ENCODE measurements at regions not wholly inside any gene's neighbourhood (a gene's known extent, or its start where the extent isn't known, plus 50 kb on each side); places are given as distances from the start of the nearest gene placed in this dataset.

- H3K4me3 ChIP-seq (ENCODE audit: low read depth, low read length): no peak overlapping the region
- TF ChIP-seq CTCF (IDR thresholded peaks at IDR 0.05; ENCODE audit: borderline replicate concordance, insufficient read depth, low read depth, low read length): no peak
Observed at GRCh38 chr9:115230924-115231515, 113.1 kb upstream of the TNC start.

- H3K4me3 ChIP-seq (ENCODE audit: low read depth, low read length): no peak overlapping the region
- no peak for TF ChIP-seq CTCF (IDR thresholded peaks at IDR 0.05; ENCODE audit: borderline replicate concordance, insufficient read depth, low read depth, low read length)
Observed at GRCh38 chr9:115232181-115232774, 114.3 kb upstream of the TNC start.

GRCh38 chr9:115234094-115234493 is 116.1 kb upstream of the TNC start:
- no peak overlapping the region for H3K4me3 ChIP-seq (ENCODE audit: low read depth, low read length)

GRCh38 chr9:115235221-115235620 is 117.3 kb upstream of the TNC start:
- no peak for TF ChIP-seq CTCF (IDR thresholded peaks at IDR 0.05; ENCODE audit: borderline replicate concordance, insufficient read depth, low read depth, low read length)
- H3K4me3 ChIP-seq (ENCODE audit: low read depth, low read length): no peak overlapping the region

More at GRCh38 chr9:115234094-115234493, 116.1 kb upstream of the TNC start:
- TF ChIP-seq CTCF (IDR thresholded peaks at IDR 0.05; ENCODE audit: borderline replicate concordance, insufficient read depth, low read depth, low read length): no peak

GRCh38 chr9:115237385-115237998 is 119.5 kb upstream of the TNC start:
- no peak for TF ChIP-seq CTCF (IDR thresholded peaks at IDR 0.05; ENCODE audit: borderline replicate concordance, insufficient read depth, low read depth, low read length)
- H3K4me3 ChIP-seq (ENCODE audit: low read depth, low read length): no peak overlapping the region

- TF ChIP-seq CTCF (IDR thresholded peaks at IDR 0.05; ENCODE audit: borderline replicate concordance, insufficient read depth, low read depth, low read length): no peak
- no peak overlapping the region for H3K4me3 ChIP-seq (ENCODE audit: low read depth, low read length)
Observed at GRCh38 chr9:115240676-115241075, 122.7 kb upstream of the TNC start.

GRCh38 chr9:115241641-115242040 is 123.7 kb upstream of the TNC start:
- TF ChIP-seq CTCF (IDR thresholded peaks at IDR 0.05; ENCODE audit: borderline replicate concordance, insufficient read depth, low read depth, low read length): no peak

More at GRCh38 chr9:115241641-115242040, 123.7 kb upstream of the TNC start:
- no peak overlapping the region for H3K4me3 ChIP-seq (ENCODE audit: low read depth, low read length)
